HTR-8/SVneo (cell line): ENCODE measurements at regions not wholly inside any gene's neighbourhood (a gene's known extent, or its start where the extent isn't known, plus 50 kb on each side); places are given as distances from the start of the nearest gene placed in this dataset.
"Not testable (repeated sequence)": the region's sequence is repeated elsewhere in the genome, so short reads cannot be mapped to it uniquely, and the experiment has no call there.

Source experiments
- DNase-seq: peaks from one replicate; pipeline ENCODE4 v3.0.0; 2011; ENCODE audit warnings: low spot score, mixed read lengths; ENCODE audit not compliant: insufficient read length
- FAIRE-seq: peaks from 2 replicates; lab custom pipeline; 2011; peaks lifted over from hg19 to GRCh38; lab: Jason Lieb, UNC

GRCh38 chr16:33913601-33914000, 454.2 kb downstream of the TP53TG3F start:
- FAIRE-seq, DNase-seq: not testable (repeated sequence)

GRCh38 chr16:33920761-33921545, 461.5 kb downstream of the TP53TG3F start:
- FAIRE-seq, DNase-seq: not testable (repeated sequence)

GRCh38 chr16:33922914-33923313, 463.5 kb downstream of the TP53TG3F start:
- not testable (repeated sequence) for FAIRE-seq, DNase-seq

- not testable (repeated sequence) for DNase-seq, FAIRE-seq
Measured at GRCh38 chr16:33928026-33928425, 468.6 kb downstream of the TP53TG3F start.

GRCh38 chr16:33932191-33932590, 472.8 kb downstream of the TP53TG3F start:
- FAIRE-seq, DNase-seq: not testable (repeated sequence)

GRCh38 chr16:33933039-33933438, 473.6 kb downstream of the TP53TG3F start:
- DNase-seq, FAIRE-seq: not testable (repeated sequence)

GRCh38 chr16:33935766-33936165, 476.4 kb downstream of the TP53TG3F start:
- not testable (repeated sequence) for FAIRE-seq, DNase-seq

GRCh38 chr16:33938097-33938496, 478.7 kb downstream of the TP53TG3F start:
- FAIRE-seq, DNase-seq: not testable (repeated sequence)

- not testable (repeated sequence) for FAIRE-seq, DNase-seq
Measured at GRCh38 chr16:33961536-33961935, 502.1 kb downstream of the TP53TG3F start.

GRCh38 chr16:33965534-33965933, 506.1 kb downstream of the TP53TG3F start:
- not testable (repeated sequence) for DNase-seq, FAIRE-seq

- FAIRE-seq = not testable (repeated sequence)
Measured at GRCh38 chr16:33966855-33967254, 507.4 kb downstream of the TP53TG3F start.

GRCh38 chr16:33974557-33974956, 515.1 kb downstream of the TP53TG3F start:
- not testable (repeated sequence) for FAIRE-seq, DNase-seq

More at GRCh38 chr16:33966855-33967254, 507.4 kb downstream of the TP53TG3F start:
- DNase-seq = not testable (repeated sequence)

GRCh38 chr16:33975744-33976143, 516.3 kb downstream of the TP53TG3F start:
- not testable (repeated sequence) for DNase-seq, FAIRE-seq

GRCh38 chr16:33976521-33976920, 517.1 kb downstream of the TP53TG3F start:
- DNase-seq, FAIRE-seq: not testable (repeated sequence)

GRCh38 chr16:33978784-33979183, 519.4 kb downstream of the TP53TG3F start:
- not testable (repeated sequence) for FAIRE-seq, DNase-seq

GRCh38 chr16:33979613-33980012, 520.2 kb downstream of the TP53TG3F start:
- not testable (repeated sequence) for DNase-seq, FAIRE-seq

GRCh38 chr16:33980736-33981135, 521.3 kb downstream of the TP53TG3F start:
- DNase-seq, FAIRE-seq: not testable (repeated sequence)

GRCh38 chr16:33984428-33984827, 525.0 kb downstream of the TP53TG3F start:
- not testable (repeated sequence) for FAIRE-seq, DNase-seq

- DNase-seq, FAIRE-seq: not testable (repeated sequence)
Measured at GRCh38 chr16:33986521-33986920, 527.1 kb downstream of the TP53TG3F start.

GRCh38 chr16:33987348-33987963, 528.0 kb downstream of the TP53TG3F start:
- DNase-seq, FAIRE-seq: not testable (repeated sequence)

- DNase-seq = not testable (repeated sequence)
- FAIRE-seq = peak; percentile 71
Measured at GRCh38 chr16:33988012-33988411, 528.6 kb downstream of the TP53TG3F start.
